ENCODE measurements at regions not wholly inside any gene's neighbourhood (a gene's known extent, or its start where the extent isn't known, plus 50 kb on each side); places are given as distances from the start of the nearest gene placed in this dataset.

GRCh38 chr15:93617443-93617842, 528.4 kb upstream of the RGMA start:
- Histone ChIP-seq H3K79me2 (ENCODE audit: insufficient read depth, low read length) (no peaks in the 10 kb centered on the region), H3K4me3 (ENCODE audit: insufficient read depth, low read depth, low read length) (no peak overlapping the region), H3K27me3 (ENCODE audit: insufficient read depth, low read length) (no peaks in the 10 kb centered on the region), H3K4me2 (ENCODE audit: low read length) (no peak overlapping the region), H3K4me1 (ENCODE audit: insufficient read depth, low read length) (no peaks in the 10 kb centered on the region), H3K36me3 (ENCODE audit: insufficient read depth, low read length) (no peaks in the 10 kb centered on the region), H4K20me1 (ENCODE audit: insufficient read depth, low read length) (no peaks in the 10 kb centered on the region), H3K27ac (ENCODE audit: low read depth, low read length) (no peak overlapping the region), H2AFZ (ENCODE audit: low read depth, low read length) (no peak overlapping the region), H3K9ac (ENCODE audit: low read length) (no peak overlapping the region), H3K9me3 (ENCODE audit: insufficient read depth, low read depth, low read length) (peaks cover 3% of the 10 kb centered on the region)
- H3K9me3 Mint-ChIP-seq (ENCODE audit: unreplicated experiment), result peaks cover 2% of the 10 kb centered on the region
- peaks cover 5% of the 10 kb centered on the region for H3K27me3 Mint-ChIP-seq (ENCODE audit: low read depth, unreplicated experiment)
- H3K27ac Mint-ChIP-seq (ENCODE audit: unreplicated experiment), result no peak overlapping the region
- DNase-seq (ENCODE audit: low read depth) (no peak), FAIRE-seq (no peak)
- no peak overlapping the region for H3K4me3 Mint-ChIP-seq (ENCODE audit: unreplicated experiment)
- H3K4me1 Mint-ChIP-seq (ENCODE audit: low read depth, unreplicated experiment), result no peaks in the 10 kb centered on the region
- H3K36me3 Mint-ChIP-seq (ENCODE audit: low read depth, unreplicated experiment), result no peaks in the 10 kb centered on the region
- TF ChIP-seq CTCF (IDR thresholded peaks at IDR 0.05; ENCODE audit: insufficient read depth, low read depth, low read length), result no peak
- no peak for TF ChIP-seq EZH2 (IDR thresholded peaks at IDR 0.05; ENCODE audit: insufficient read depth, low read length)

DNA sequence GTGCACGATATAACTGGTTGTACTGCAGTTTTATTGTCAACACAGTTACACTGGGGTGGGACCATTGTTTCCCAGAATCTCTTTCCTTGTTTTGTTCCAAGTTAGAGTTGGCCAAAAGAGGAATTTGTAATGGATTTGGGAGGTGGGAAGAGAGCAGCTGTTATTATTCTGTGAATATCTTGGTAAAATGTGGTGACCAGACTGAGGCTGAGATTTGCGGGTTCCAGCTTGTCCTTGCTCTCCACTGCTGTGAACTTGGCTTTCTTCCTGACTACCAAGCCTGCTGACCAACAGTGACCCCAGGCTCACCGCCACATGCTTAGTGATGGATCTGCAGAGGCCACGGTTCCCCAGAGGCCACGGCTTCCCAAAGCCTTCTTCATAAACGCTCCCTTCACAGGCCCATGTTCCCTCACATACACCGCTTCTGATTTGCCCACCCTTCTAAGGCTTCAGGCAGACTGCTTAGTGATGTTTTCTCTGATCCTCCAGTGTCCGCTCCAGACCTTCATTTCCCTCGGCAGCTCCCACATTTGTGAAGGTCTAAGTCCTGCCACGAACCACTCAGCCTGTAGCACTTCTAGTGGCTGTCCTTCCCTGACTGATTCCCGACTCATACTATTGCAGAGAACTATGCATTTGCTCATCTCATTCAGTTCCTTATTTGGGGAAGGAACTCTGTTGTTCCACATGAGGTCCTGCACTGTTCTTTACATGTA, 525.5 kb upstream of the RGMA start:
- H2AFZ ChIP-seq (ENCODE audit: low read depth, low read length), result no peak overlapping the region

More for the DNA sequence above, 525.5 kb upstream of the RGMA start:
- Histone ChIP-seq H3K9me3 (ENCODE audit: insufficient read depth, low read depth, low read length) (peaks cover 3% of the 10 kb centered on the region), H3K4me2 (ENCODE audit: low read length) (no peak overlapping the region), H4K20me1 (ENCODE audit: insufficient read depth, low read length) (no peaks in the 10 kb centered on the region), H3K36me3 (ENCODE audit: insufficient read depth, low read length) (no peaks in the 10 kb centered on the region), H3K4me1 (ENCODE audit: insufficient read depth, low read length) (no peaks in the 10 kb centered on the region), H3K79me2 (ENCODE audit: insufficient read depth, low read length) (no peaks in the 10 kb centered on the region), H3K4me3 (ENCODE audit: insufficient read depth, low read depth, low read length) (no peak overlapping the region), H3K27ac (ENCODE audit: low read depth, low read length) (no peak overlapping the region), H3K9ac (ENCODE audit: low read length) (no peak overlapping the region), H3K27me3 (ENCODE audit: insufficient read depth, low read length) (no peaks in the 10 kb centered on the region)
- peaks cover 2% of the 10 kb centered on the region for H3K9me3 Mint-ChIP-seq (ENCODE audit: unreplicated experiment)
- TF ChIP-seq CTCF (IDR thresholded peaks at IDR 0.05; ENCODE audit: insufficient read depth, low read depth, low read length), result no peak
- no peak for TF ChIP-seq EZH2 (IDR thresholded peaks at IDR 0.05; ENCODE audit: insufficient read depth, low read length)
- no peaks in the 10 kb centered on the region for H3K36me3 Mint-ChIP-seq (ENCODE audit: low read depth, unreplicated experiment)
- H3K27ac Mint-ChIP-seq (ENCODE audit: unreplicated experiment), result no peak overlapping the region
- peaks cover 5% of the 10 kb centered on the region for H3K27me3 Mint-ChIP-seq (ENCODE audit: low read depth, unreplicated experiment)
- H3K4me1 Mint-ChIP-seq (ENCODE audit: low read depth, unreplicated experiment), result peaks cover 4% of the 10 kb centered on the region
- no peak overlapping the region for H3K4me3 Mint-ChIP-seq (ENCODE audit: unreplicated experiment)
- FAIRE-seq (no peak), DNase-seq (ENCODE audit: low read depth) (no peak)
